Right lobe of liver (tissue), 4 donors: ENCODE measurements at regions not wholly inside any gene's neighbourhood (a gene's known extent, or its start where the extent isn't known, plus 50 kb on each side); places are given as distances from the start of the nearest gene placed in this dataset.

Source experiments
- POLR2A ChIP-seq: fragments of 450-650 bp; IDR thresholded peaks from one replicate; pipeline ENCODE4 v1.6.1; 2017; ENCODE audit warnings: antibody characterized with exemption, mild to moderate bottlenecking
- TF ChIP-seq, protein P1 (sequence below), 4 donors: fragments of 200-600 bp in 3 of 4; fragments of 450-650 bp in 1 of 4; IDR thresholded peaks; one replicate each; pipeline versions ENCODE4 v1.5.1 to v1.8.0; 2016 to 2022; ENCODE audit warnings: antibody characterized with exemption in 4 of 4, mild to moderate bottlenecking in 2 of 4
- donor health status: DM: no; HTN: no; CAD: no.
- donor health status: DM: no; HTN: no; CAD: no.
- donor health status: DM: no; HTN: yes; CAD: no.

DNA sequence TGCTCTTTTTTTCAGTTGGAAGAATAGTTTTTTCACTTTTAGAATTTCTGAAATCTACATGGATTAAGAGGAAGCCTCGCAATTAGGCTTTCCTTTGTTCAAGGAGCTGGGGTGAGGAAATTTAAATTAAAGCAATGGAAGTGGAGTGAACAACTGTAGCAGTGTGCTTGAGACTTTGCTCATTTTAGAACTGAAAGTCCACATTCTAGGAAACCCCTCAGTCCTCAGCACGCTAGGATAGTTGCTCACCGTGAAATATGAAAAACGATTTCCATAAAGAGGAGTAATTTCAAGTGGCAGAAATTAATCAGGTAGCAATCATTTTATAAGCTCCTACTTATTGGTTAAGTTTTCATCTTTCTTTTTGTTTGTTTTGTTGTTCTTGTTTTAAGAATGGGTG is 243.0 kb upstream of the ITGA1 start:
- TF ChIP-seq, protein P1, sequence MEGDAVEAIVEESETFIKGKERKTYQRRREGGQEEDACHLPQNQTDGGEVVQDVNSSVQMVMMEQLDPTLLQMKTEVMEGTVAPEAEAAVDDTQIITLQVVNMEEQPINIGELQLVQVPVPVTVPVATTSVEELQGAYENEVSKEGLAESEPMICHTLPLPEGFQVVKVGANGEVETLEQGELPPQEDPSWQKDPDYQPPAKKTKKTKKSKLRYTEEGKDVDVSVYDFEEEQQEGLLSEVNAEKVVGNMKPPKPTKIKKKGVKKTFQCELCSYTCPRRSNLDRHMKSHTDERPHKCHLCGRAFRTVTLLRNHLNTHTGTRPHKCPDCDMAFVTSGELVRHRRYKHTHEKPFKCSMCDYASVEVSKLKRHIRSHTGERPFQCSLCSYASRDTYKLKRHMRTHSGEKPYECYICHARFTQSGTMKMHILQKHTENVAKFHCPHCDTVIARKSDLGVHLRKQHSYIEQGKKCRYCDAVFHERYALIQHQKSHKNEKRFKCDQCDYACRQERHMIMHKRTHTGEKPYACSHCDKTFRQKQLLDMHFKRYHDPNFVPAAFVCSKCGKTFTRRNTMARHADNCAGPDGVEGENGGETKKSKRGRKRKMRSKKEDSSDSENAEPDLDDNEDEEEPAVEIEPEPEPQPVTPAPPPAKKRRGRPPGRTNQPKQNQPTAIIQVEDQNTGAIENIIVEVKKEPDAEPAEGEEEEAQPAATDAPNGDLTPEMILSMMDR (IDR thresholded peaks at IDR 0.05): no peak
- TF ChIP-seq POLR2A: no peak
